ENCODE measurements at regions not wholly inside any gene's neighbourhood (a gene's known extent, or its start where the extent isn't known, plus 50 kb on each side); places are given as distances from the start of the nearest gene placed in this dataset.

DNA sequence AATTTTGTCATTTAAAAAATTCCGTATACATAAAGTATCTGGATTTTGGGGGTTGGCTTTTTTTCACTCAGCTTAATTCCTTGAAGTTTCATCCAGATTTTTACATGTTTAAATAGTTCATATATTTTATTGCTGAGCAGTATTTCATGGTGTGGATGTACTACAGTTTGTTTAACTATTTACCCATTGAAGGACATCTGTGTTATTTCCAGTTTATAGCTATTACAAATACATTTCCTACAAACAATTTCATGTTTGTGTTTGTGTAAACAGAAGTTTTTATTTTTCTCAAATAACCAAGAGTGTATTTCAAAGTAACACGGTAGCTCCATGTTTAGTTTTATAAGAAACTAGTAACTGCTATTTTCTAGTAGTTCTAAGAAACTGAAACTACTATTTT, 299.7 kb upstream of the ANO3 start:
- TF ChIP-seq, protein P1, sequence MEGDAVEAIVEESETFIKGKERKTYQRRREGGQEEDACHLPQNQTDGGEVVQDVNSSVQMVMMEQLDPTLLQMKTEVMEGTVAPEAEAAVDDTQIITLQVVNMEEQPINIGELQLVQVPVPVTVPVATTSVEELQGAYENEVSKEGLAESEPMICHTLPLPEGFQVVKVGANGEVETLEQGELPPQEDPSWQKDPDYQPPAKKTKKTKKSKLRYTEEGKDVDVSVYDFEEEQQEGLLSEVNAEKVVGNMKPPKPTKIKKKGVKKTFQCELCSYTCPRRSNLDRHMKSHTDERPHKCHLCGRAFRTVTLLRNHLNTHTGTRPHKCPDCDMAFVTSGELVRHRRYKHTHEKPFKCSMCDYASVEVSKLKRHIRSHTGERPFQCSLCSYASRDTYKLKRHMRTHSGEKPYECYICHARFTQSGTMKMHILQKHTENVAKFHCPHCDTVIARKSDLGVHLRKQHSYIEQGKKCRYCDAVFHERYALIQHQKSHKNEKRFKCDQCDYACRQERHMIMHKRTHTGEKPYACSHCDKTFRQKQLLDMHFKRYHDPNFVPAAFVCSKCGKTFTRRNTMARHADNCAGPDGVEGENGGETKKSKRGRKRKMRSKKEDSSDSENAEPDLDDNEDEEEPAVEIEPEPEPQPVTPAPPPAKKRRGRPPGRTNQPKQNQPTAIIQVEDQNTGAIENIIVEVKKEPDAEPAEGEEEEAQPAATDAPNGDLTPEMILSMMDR (IDR thresholded peaks at IDR 0.05), result no peak
- TF ChIP-seq POLR2AphosphoS5 (IDR thresholded peaks at IDR 0.05; ENCODE audit: low read depth, low read length), result no peak
- TF ChIP-seq, protein P2, sequence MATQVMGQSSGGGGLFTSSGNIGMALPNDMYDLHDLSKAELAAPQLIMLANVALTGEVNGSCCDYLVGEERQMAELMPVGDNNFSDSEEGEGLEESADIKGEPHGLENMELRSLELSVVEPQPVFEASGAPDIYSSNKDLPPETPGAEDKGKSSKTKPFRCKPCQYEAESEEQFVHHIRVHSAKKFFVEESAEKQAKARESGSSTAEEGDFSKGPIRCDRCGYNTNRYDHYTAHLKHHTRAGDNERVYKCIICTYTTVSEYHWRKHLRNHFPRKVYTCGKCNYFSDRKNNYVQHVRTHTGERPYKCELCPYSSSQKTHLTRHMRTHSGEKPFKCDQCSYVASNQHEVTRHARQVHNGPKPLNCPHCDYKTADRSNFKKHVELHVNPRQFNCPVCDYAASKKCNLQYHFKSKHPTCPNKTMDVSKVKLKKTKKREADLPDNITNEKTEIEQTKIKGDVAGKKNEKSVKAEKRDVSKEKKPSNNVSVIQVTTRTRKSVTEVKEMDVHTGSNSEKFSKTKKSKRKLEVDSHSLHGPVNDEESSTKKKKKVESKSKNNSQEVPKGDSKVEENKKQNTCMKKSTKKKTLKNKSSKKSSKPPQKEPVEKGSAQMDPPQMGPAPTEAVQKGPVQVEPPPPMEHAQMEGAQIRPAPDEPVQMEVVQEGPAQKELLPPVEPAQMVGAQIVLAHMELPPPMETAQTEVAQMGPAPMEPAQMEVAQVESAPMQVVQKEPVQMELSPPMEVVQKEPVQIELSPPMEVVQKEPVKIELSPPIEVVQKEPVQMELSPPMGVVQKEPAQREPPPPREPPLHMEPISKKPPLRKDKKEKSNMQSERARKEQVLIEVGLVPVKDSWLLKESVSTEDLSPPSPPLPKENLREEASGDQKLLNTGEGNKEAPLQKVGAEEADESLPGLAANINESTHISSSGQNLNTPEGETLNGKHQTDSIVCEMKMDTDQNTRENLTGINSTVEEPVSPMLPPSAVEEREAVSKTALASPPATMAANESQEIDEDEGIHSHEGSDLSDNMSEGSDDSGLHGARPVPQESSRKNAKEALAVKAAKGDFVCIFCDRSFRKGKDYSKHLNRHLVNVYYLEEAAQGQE (IDR thresholded peaks at IDR 0.05; ENCODE audit: insufficient read depth in 1 of 2, low read depth in 2 of 2, low read length in 1 of 2), result no peak
- TF ChIP-seq SIN3A (IDR thresholded peaks at IDR 0.05; ENCODE audit: borderline replicate concordance, insufficient read depth, low read depth, low read length), result no peak
- TF ChIP-seq TCF7L2 (IDR thresholded peaks at IDR 0.05; ENCODE audit: low read depth, low read length), result no peak
